Astrocyte (in vitro differentiated cells and primary cell): ENCODE measurements at regions not wholly inside any gene's neighbourhood (a gene's known extent, or its start where the extent isn't known, plus 50 kb on each side); places are given as distances from the start of the nearest gene placed in this dataset.

Source experiments
- DNase-seq: peaks from one replicate; pipeline ENCODE4 v3.0.0-alpha.2; 2010; ENCODE audit warnings: low read depth
- FAIRE-seq: peaks from 2 replicates; lab custom pipeline; 2011; peaks lifted over from hg19 to GRCh38; lab: Jason Lieb, UNC
- H2AFZ ChIP-seq: 2 replicates; pipeline ENCODE4 v1.6.0; 2012; ENCODE audit warnings: low read depth, low read length, inconsistent platforms
- H3K27ac ChIP-seq: 2 replicates; pipeline ENCODE4 v1.5.1; 2011; ENCODE audit warnings: low read depth, low read length, inconsistent platforms
- H3K27me3 ChIP-seq: 2 replicates; pipeline ENCODE4 v1.6.0; 2011; ENCODE audit warnings: low read length, inconsistent platforms; ENCODE audit not compliant: insufficient read depth
- H3K36me3 ChIP-seq: 2 replicates; pipeline ENCODE4 v1.5.1; 2011; ENCODE audit warnings: low read length, inconsistent platforms; ENCODE audit not compliant: insufficient read depth
- H3K4me1 ChIP-seq: 2 replicates; pipeline ENCODE4 v1.5.1; 2011; ENCODE audit warnings: low read length, inconsistent platforms; ENCODE audit not compliant: insufficient read depth
- H3K4me2 ChIP-seq: 2 replicates; pipeline ENCODE4 v1.6.0; 2012; ENCODE audit warnings: low read length, inconsistent platforms
- H3K4me3 ChIP-seq: 2 replicates; pipeline ENCODE4 v1.5.1; 2011; ENCODE audit warnings: low read depth, mild to moderate bottlenecking, low read length, inconsistent platforms; ENCODE audit not compliant: insufficient read depth
- H3K79me2 ChIP-seq: 2 replicates; pipeline ENCODE4 v1.6.0; 2012; ENCODE audit warnings: mild to moderate bottlenecking, low read length, inconsistent platforms; ENCODE audit not compliant: insufficient read depth
- H3K9ac ChIP-seq: 2 replicates; pipeline ENCODE4 v1.6.0; 2012; ENCODE audit warnings: mild to moderate bottlenecking, low read length, inconsistent platforms
- H3K9me3 ChIP-seq: 2 replicates; pipeline ENCODE4 v1.5.1; 2012; ENCODE audit warnings: low read depth, mild to moderate bottlenecking, low read length, inconsistent platforms; ENCODE audit not compliant: insufficient read depth
- H4K20me1 ChIP-seq: 2 replicates; pipeline ENCODE4 v1.6.0; 2012; ENCODE audit warnings: low read length, inconsistent platforms; ENCODE audit not compliant: insufficient read depth
- H3K27ac Mint-ChIP-seq: one replicate; pipeline ENCODE4 v1.8.0; 2021; ENCODE audit warnings: mild to moderate bottlenecking, mixed read lengths; ENCODE audit not compliant: unreplicated experiment
- H3K27me3 Mint-ChIP-seq: one replicate; pipeline ENCODE4 v1.8.0; 2021; ENCODE audit warnings: low read depth, mixed read lengths; ENCODE audit not compliant: unreplicated experiment
- H3K36me3 Mint-ChIP-seq: one replicate; pipeline ENCODE4 v1.8.0; 2021; ENCODE audit warnings: low read depth, mixed read lengths; ENCODE audit not compliant: unreplicated experiment
- H3K4me1 Mint-ChIP-seq: one replicate; pipeline ENCODE4 v1.8.0; 2021; ENCODE audit warnings: low read depth, mixed read lengths; ENCODE audit not compliant: unreplicated experiment
- H3K4me3 Mint-ChIP-seq: one replicate; pipeline ENCODE4 v1.8.0; 2021; ENCODE audit warnings: mild to moderate bottlenecking, moderate library complexity, mixed read lengths; ENCODE audit not compliant: unreplicated experiment
- H3K9me3 Mint-ChIP-seq: one replicate; pipeline ENCODE4 v1.8.0; 2021; ENCODE audit warnings: mild to moderate bottlenecking, mixed read lengths; ENCODE audit not compliant: unreplicated experiment
- CTCF ChIP-seq: IDR thresholded peaks from 2 replicates; pipeline ENCODE4 v1.5.1; 2011; ENCODE audit warnings: low read depth, mild to moderate bottlenecking, inconsistent platforms, low read length, moderate library complexity; ENCODE audit not compliant: insufficient read depth
- EZH2 ChIP-seq: IDR thresholded peaks from 2 replicates; pipeline ENCODE4 v1.6.1; 2012; ENCODE audit warnings: mild to moderate bottlenecking, low read length, inconsistent platforms; ENCODE audit not compliant: insufficient read depth

GRCh38 chr9:75624998-75625397, 265.5 kb upstream of the PCSK5 start:
- Histone ChIP-seq H3K9ac (no peak overlapping the region), H3K4me3 (no peak overlapping the region), H3K36me3 (peaks cover 2% of the 10 kb centered on the region), H3K79me2 (no peaks in the 10 kb centered on the region), H4K20me1 (no peaks in the 10 kb centered on the region), H3K9me3 (no peaks in the 10 kb centered on the region), H3K4me1 (no peaks in the 10 kb centered on the region), H2AFZ (no peak overlapping the region), H3K4me2 (no peak overlapping the region), H3K27ac (no peak overlapping the region), H3K27me3 (no peaks in the 10 kb centered on the region)
- peaks cover 2% of the 10 kb centered on the region for H3K27me3 Mint-ChIP-seq
- H3K36me3 Mint-ChIP-seq: no peaks in the 10 kb centered on the region
- peaks cover 2% of the 10 kb centered on the region for H3K9me3 Mint-ChIP-seq
- DNase-seq: no peak
- no peak overlapping the region for H3K27ac Mint-ChIP-seq
- no peak overlapping the region for H3K4me3 Mint-ChIP-seq
- no peak for FAIRE-seq
- peaks cover 2% of the 10 kb centered on the region for H3K4me1 Mint-ChIP-seq
- TF ChIP-seq EZH2 (no peak), CTCF (no peak)

GRCh38 chr9:75626860-75627259, 263.6 kb upstream of the PCSK5 start:
- no peaks in the 10 kb centered on the region for H3K36me3 Mint-ChIP-seq
- H3K9me3 ChIP-seq: no peaks in the 10 kb centered on the region

More at GRCh38 chr9:75626860-75627259, 263.6 kb upstream of the PCSK5 start:
- H3K4me3 ChIP-seq: no peak overlapping the region
- H3K27me3 ChIP-seq: no peaks in the 10 kb centered on the region
- H3K27ac ChIP-seq: no peak overlapping the region
- H3K4me1 ChIP-seq: no peaks in the 10 kb centered on the region
- Mint-ChIP-seq H3K4me1 (peaks cover 2% of the 10 kb centered on the region), H3K27ac (no peak overlapping the region), H3K27me3 (peaks cover 2% of the 10 kb centered on the region), H3K9me3 (peaks cover 2% of the 10 kb centered on the region), H3K4me3 (no peak overlapping the region)
- H3K4me2 ChIP-seq: no peak overlapping the region
- H3K79me2 ChIP-seq: no peaks in the 10 kb centered on the region
- TF ChIP-seq CTCF (no peak), EZH2 (no peak)
- peaks cover 2% of the 10 kb centered on the region for H3K36me3 ChIP-seq
- no peak overlapping the region for H2AFZ ChIP-seq
- H3K9ac ChIP-seq: no peak overlapping the region
- H4K20me1 ChIP-seq: no peaks in the 10 kb centered on the region
- FAIRE-seq (no peak), DNase-seq (no peak)
